ENCODE measurements at regions not wholly inside any gene's neighbourhood (a gene's known extent, or its start where the extent isn't known, plus 50 kb on each side); places are given as distances from the start of the nearest gene placed in this dataset.

- no peak overlapping the region for H3K4me3 Mint-ChIP-seq
- DNase-seq (ENCODE audit: low spot score) (no peak), ATAC-seq (no peak)
- no peaks in the 10 kb centered on the region for H3K9me3 Mint-ChIP-seq
- Histone ChIP-seq H4K20me1 (replicated peaks; ENCODE audit: insufficient read depth) (no peaks in the 10 kb centered on the region), H3K4me3 (no peak overlapping the region), H3K79me2 (replicated peaks; ENCODE audit: insufficient read depth) (no peaks in the 10 kb centered on the region), H3K4me1 (ENCODE audit: insufficient read depth) (no peaks in the 10 kb centered on the region), H3K27ac (ENCODE audit: low read depth) (no peak overlapping the region), H2AFZ (peak overlapping the region; percentile 8; the same call in 1 of the 2 replicates), H3K9me2 (ENCODE audit: insufficient read depth) (0 out of 2 replicates have a peak, but pooled peaks cover 6% of the 10 kb centered on the region), H3K4me2 (no peak overlapping the region), H3K27me3 (ENCODE audit: insufficient read depth) (no peaks in the 10 kb centered on the region), H3F3A (replicated peaks; ENCODE audit: low read depth) (no peaks in the 10 kb centered on the region), H3K36me3 (ENCODE audit: insufficient read depth) (no peaks in the 10 kb centered on the region)
- H3K27ac Mint-ChIP-seq = no peak overlapping the region
- TF ChIP-seq STAT1 (IDR thresholded peaks at IDR 0.05; ENCODE audit: unreplicated experiment) (no peak), JUNB (IDR thresholded peaks at IDR 0.05; ENCODE audit: unreplicated experiment) (no peak), ZNF331 (CRISPR knock-in tag; IDR thresholded peaks at IDR 0.05; ENCODE audit: low read depth) (no peak), EZH2phosphoT487 (IDR thresholded peaks at IDR 0.05; ENCODE audit: unreplicated experiment) (no peak), ZNF114 (CRISPR knock-in tag; IDR thresholded peaks at IDR 0.05) (no peak), ZNF462 (CRISPR knock-in tag; IDR thresholded peaks at IDR 0.05) (no peak), ETS1 (IDR thresholded peaks at IDR 0.05) (no peak), POLR2AphosphoS5 (IDR thresholded peaks at IDR 0.05; ENCODE audit: low read depth) (no peak), EZH2 (IDR thresholded peaks at IDR 0.05; ENCODE audit: low read depth, unreplicated experiment) (no peak), CTCF (conservative IDR thresholded peaks at IDR 0.05; ENCODE audit: low read depth in 2 of 2) (no peak), NANOG (IDR thresholded peaks at IDR 0.05; ENCODE audit: borderline replicate concordance) (no peak), CREB1 (CRISPR knock-in tag; IDR thresholded peaks at IDR 0.05; ENCODE audit: low read depth) (no peak)
- TF ChIP-seq, protein P1, sequence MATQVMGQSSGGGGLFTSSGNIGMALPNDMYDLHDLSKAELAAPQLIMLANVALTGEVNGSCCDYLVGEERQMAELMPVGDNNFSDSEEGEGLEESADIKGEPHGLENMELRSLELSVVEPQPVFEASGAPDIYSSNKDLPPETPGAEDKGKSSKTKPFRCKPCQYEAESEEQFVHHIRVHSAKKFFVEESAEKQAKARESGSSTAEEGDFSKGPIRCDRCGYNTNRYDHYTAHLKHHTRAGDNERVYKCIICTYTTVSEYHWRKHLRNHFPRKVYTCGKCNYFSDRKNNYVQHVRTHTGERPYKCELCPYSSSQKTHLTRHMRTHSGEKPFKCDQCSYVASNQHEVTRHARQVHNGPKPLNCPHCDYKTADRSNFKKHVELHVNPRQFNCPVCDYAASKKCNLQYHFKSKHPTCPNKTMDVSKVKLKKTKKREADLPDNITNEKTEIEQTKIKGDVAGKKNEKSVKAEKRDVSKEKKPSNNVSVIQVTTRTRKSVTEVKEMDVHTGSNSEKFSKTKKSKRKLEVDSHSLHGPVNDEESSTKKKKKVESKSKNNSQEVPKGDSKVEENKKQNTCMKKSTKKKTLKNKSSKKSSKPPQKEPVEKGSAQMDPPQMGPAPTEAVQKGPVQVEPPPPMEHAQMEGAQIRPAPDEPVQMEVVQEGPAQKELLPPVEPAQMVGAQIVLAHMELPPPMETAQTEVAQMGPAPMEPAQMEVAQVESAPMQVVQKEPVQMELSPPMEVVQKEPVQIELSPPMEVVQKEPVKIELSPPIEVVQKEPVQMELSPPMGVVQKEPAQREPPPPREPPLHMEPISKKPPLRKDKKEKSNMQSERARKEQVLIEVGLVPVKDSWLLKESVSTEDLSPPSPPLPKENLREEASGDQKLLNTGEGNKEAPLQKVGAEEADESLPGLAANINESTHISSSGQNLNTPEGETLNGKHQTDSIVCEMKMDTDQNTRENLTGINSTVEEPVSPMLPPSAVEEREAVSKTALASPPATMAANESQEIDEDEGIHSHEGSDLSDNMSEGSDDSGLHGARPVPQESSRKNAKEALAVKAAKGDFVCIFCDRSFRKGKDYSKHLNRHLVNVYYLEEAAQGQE (IDR thresholded peaks at IDR 0.05; ENCODE audit: unreplicated experiment) = no peak
- H3K4me1 Mint-ChIP-seq = peaks cover 5% of the 10 kb centered on the region; the same call in 2 of the 3 replicates
- no peaks in the 10 kb centered on the region for H3K36me3 Mint-ChIP-seq (ENCODE audit: low read depth)
- H3K27me3 Mint-ChIP-seq (ENCODE audit: insufficient read depth, low read depth, poor library complexity) = peaks cover 2% of the 10 kb centered on the region
Measured at GRCh38 chr2:188096910-188097309, 194.8 kb upstream of the GULP1 start.
